Nucleus accumbens (tissue), 56 donors: ENCODE measurements at regions not wholly inside any gene's neighbourhood (a gene's known extent, or its start where the extent isn't known, plus 50 kb on each side); places are given as distances from the start of the nearest gene placed in this dataset.

Experiments
- DNase-seq, 56 donors: peaks; one replicate each; lab custom pipeline; 2025; lab: John Stamatoyannopoulos, UW

DNA sequence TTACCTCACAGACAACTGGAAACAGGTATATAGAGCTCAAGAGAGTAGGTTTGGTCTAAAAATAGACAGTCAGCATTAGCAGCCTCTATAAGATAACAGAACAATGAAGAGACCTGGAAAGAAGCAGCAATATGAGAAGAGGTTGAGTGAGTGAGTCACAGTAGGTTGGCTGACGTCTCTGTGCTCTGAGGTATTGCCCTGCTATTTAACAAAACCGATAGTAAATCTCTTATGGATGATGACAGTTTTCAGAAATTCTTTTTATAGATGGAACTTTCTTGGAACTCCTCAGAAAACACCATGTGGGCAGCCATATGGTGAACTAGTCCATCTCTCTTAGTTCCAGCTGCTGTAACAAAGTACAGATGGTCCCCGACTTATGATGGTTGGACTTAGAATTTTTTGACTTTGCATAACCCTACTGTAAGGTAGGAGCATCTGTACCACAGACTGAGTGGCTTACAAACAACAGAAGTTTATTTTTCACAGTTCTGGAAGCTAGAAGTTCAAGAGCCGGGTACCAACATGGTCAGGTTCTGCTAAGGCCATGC lies 123.5 kb downstream of the MBD2 start:
- no peak for DNase-seq

DNA sequence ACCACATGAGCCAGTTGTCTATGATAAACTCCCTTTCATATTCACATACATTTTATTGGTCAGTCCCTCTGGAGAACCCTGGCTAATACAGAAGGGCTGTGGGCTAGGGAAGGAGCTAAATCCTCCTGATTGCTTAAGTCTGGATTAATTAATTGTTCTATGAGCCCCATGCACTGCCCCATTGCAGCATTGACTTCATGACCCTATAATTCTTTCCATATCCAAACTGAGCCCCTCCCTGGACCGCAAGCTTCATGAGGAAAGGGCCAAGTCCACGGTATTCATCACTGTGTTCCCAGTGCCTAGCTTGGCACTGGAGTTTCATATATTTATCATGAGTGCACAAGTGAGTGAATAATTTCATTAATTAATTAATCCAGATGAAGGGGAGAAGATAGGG lies 124.0 kb downstream of the MBD2 start:
- DNase-seq, result no peak

DNA sequence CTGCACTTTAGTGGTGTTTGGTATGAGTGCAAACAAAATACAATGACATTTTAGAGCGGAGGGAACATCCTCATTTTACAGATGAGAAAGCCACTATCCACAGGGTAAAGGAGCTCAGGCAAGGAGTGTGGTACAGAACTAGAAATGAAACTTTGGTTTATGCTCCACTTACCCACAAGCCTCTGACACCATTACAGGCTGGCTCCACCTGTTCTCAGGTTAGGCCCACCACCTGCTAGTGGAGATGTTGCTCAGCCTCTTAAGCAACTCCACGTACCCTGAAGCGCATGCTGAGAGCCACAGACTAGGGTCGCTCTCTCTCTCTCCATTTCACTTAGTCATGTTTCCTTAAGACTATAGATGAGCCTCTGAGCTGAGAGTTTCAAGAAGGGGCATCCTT lies 130.0 kb downstream of the MBD2 start:
- DNase-seq, result no peak

DNA sequence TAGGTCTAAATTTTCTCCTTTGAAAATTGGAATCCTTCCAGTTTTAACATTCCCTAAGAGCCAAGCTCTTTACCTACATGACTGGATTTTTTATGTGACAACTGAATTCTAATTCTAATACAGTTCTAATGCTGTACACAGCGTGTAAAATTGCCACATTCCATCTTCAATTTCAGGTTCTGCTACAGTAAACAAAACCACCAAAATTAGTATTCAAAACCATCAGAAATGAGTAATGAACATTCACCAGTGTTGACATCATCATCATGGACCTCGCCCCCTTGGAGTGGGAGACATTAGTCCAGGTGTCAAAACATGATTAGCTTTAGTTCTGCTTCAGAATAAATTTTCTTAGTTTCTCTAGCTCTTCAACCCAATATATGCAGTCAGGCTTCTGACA lies 133.6 kb downstream of the MBD2 start:
- DNase-seq, result peak in 1 of 56 donors; percentile 7

DNA sequence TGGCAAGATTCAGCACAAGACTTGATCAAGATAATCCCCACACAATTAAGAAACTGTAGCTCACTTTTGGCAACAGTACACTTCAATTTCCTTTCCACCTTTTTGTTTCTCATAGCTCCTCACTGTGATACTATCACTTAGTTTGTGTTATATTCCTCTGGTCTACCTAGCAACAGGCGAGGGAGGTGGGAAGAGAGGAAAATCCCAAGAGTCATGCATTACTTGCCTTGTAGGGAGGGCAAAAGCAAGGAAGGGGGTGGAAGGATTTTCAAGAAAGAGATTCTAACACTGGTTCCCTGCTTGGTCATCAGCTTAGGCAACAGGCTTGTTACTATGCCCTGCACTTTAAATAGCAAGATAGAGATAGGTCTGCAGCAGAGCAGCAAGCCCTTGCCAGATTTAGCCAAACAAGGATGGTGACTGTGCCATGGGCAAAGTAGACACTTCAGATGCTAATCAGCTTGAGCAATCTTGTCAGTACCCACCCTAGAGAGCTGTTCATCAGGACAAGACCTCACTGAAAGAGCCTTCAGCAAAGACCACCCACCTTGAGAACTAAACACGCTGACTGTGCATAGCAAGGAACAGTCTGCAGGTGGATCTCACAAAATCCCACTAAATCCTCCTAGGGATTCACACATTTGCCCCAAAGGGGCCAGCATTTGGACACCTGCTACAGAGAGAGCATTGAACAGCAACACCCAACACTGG lies 134.6 kb downstream of the MBD2 start:
- no peak for DNase-seq

DNA sequence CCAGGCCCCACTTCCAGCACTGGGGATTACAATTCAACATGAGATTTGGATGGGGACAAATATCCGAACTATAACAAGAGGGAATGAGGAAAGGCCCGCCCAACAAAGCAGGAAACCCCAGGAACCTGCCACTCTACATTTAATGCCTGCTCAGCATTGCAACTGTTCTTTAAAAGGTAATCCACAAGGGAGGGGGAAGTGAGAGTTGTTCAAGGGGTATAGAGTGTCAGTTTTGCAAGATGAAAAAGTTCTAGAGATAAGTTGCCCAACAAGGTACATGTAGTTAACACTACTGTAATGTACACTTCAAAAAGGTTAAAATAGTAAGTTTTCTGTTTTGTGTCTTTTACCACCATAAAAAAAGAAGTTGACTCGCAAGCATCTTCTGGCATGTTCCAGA lies 137.6 kb downstream of the MBD2 start:
- no peak for DNase-seq

DNA sequence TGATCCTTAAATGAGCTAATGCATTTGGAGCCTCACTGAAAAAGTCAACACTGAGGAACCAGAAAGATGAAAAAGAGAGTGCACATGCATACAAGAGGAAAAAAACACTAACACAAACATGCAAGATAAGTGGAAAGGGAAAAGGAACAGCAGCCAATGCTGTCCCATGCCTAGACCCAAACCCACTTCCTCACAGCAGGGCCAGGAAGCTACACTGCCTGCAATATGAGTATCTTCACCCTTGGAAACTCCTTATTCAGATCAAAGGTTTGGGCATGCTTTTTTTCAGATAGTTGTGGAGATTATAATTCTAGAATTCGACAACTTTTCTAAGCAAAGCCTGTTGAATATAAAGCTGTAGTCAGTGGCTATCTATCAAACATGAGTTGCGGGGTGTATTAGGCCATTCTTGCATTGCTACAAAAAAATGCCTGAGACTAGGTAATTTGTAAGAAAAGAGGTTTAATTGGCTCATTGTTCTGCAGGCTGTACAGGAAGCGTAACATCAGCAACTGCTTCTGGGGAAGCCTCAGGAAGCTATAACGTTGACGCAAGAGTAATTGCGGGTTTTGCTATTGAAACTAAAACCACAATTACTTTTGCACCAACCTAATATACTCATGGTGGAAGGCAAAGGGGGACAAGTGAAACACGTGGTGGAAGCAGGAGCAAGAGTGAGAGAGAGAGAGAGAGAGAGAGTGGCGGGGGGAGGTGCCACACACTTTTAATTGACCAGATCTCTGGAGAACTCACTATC lies 138.2 kb downstream of the MBD2 start:
- no peak for DNase-seq

DNA sequence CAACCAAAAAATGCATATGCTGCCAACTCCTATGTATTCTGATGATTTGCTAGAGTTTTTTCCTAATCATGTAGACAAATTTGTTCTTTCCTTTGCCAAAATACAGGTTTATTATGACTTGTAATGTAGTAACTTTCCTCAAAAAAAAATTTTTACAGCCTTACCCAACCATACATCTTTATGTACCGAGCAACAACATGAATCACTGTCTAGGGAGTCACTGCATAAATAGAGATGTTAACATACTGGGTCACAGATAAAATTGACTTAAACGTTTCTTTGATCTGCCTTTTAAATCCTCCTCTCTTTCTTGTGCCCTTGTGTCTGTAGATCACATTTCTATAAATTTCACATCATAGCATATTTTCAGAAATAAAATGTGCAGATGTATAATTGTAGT lies 143.6 kb downstream of the MBD2 start:
- DNase-seq, result no peak

DNA sequence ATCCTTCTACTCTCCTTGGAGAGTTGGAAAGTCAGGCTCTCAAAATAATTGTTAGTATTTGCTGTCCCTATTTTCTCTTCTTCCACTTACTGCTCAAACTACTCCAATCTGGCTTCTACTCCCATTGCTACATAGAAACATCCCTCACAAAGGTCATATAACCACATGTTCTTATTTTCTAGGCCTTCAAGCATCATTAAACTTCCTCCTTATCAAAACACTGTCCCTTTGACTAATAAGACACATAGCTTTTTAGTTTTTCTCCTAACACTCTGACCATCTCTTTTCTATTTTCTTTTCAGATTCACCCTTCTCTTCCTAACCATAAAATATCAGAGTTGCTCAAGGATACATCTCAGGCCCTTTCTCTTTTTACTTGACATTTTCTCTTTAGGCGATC lies 148.3 kb downstream of the MBD2 start:
- DNase-seq, result no peak

DNA sequence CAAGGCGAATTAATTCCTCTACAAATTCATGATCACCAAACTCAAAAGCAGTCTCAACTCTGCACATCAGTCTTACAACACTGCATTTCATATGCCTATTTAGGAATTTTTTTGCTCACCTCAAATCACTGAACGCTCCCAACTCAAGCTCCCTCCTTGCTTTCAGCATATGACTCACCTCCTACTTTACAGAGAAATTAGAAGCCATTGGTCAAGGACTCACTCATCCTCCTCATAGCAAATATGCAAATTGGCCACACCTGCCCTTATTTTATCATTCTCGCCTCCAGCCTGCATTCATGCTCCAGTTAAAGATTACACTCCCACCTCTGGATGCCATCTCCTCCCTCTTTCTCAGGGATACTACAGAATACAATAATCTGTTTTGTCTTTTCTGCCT lies 148.8 kb downstream of the MBD2 start:
- DNase-seq, result no peak

DNA sequence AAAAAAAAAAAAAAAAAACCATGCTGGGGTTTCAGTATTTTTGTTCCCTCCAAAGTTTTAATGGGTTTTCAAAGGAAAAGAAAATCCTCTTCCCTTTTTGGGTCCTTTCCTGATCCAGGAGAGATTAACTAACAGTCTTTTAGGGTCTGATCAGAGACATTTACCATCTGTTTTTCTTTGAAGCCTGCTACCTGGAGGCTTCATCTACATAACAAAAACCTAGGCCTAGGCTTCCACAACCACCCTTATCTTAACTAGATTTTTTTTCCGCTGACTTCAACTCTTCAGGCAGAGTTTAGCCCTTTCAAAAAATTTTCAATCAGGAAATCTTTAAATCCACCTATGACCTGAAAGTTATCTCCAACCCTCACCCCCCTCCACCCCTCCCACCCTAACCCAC lies 154.7 kb downstream of the MBD2 start:
- DNase-seq, result no peak

DNA sequence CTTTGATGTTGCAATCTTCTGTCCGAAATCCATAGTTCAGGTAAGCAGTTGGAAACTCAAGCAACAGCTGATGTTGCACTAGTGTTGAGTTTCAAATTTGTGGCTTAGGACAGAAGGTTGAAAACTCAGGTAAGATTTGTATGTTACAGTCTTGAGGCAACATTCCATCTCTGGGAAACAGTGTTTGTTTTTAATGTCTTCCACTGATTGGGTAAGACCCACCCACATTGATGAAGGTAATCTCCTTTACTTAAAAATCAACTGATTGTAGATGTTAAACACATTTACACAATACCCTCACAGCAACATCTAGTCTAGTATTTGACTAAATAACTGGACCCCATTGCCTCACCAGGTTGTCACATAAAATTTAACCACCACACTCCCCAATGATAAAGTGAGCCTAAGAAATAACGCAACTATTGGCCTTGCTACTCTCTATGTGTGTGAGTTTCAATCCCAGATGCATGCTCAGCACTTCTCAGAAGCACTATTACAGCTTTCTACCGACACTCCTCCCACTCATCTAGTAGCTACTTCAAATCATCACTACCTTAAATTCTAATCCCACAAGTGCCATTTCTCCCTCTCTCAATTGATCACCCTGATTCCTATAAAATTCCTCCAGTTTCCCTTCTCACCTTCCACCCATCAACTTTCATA lies 164.0 kb downstream of the MBD2 start:
- DNase-seq, result no peak

DNA sequence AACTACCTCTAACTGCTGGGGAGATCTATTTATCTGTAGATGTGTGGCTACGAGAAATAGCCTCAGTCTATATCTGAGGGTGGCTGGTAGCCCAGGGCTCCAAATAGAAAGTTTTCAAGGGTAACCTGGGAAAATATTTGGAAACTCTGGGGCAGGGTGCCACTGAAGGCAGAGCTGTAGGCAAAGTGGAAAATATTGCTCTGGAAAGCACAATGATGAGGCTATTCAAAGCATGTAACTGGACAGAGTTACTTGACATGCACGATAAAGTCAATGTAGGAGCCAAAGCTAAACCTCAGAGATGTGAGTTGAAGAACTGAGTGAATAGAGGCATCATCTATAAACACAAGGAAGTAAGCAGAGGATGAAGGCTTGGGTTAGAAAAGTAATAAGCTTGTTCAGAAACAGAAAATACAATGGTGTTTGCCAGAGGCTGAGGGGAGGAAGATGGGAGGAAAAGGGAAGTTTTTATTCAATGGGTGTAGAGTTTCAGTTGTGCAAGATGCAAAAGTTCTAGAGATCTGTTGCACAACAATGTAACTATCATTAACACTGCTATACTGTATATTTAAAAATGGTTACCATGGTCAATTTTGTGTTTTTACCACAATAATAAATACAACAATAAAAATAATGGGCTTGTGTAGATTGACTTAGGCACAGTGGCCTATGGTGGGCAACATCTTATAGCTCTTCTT lies 171.6 kb downstream of the MBD2 start:
- no peak for DNase-seq

DNA sequence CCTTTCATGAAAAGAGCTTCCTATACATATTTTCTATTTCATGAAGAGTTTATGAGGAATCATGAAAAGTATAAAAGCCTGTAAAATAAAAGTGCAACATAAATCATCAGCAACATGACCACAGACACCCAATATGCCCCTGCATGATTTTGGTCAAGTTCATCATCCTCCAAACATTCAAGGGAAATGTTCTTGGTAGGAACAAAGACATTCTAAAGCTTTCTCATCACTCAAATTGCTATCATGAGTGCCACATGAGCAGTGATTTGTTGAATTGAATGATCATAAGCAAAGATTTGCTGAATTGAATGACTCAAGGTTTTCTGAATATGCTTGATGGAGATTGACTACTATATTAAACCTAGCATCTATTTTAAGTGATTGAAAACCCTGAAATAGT lies 172.2 kb downstream of the MBD2 start:
- DNase-seq, result no peak

DNA sequence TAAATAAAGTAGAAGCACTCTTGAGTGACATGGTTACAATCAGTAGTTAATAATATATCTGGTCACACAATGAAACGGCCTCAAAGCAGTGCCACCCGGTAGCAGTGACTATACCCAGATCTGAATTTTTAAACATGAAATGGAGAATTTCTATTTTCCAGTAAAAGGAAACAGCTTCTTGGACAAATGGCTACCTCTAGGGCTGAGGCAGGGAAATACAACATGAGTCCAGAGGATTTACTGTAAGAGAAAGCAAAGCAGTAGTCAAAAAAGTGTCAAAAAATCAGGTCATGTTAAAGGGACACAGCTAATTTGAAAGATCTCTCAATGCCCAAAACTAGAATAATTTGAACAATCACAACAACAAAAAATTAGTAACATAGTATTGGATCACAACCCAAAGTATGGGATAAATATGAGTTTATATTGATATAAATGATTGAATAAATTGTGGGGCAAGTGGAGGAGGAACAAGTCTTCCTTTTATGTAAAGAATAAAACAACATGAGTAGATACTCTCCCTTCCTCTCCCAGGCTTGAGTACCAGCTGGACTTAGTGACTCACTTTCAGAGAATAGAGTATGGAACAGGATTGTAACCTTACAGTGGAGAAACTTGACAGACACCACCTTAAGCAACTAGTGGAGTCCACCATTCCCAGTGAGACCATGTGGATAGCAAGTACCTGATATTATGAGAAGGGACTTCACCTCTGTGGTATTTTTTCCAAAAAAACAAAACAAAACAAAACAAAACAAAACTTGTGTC lies 180.8 kb downstream of the MBD2 start:
- no peak for DNase-seq

DNA sequence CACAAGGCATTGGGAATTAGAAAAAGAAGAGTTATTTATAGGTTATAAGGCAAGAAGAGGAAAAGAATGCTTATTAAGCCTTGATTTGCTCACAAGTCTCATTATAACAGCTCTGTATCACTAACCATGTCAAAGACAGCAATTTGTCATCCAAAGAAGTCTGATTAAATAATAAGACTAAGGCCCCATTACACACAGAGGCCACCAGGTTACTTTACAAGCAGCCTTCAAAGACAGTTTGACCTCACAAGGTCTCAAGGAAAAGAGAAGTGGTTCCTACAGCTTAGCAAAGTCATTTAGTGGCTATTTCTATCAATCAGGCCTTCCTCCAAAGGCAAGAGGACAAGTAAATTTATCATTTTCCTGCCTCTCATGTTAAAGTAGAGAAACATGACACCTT lies 188.5 kb downstream of the MBD2 start:
- DNase-seq, result no peak

DNA sequence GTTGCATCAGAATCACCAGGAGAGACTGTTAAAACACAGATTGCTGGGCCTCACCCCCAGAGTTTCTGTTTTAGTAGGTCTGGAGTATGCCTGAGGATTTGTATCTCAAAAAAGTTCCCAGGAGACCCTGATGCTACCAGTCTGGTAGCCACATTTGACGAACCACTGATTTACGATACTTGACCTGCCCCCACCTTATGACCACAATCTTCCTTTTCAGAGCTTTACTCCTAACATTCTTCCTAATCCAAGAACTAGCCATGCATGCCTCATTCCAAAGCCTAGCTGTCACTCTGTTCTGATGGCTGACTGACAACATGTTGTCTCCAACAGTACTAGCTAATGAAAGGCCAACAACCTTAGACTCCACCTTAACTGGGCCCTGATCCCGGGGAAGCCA lies 191.4 kb downstream of the MBD2 start:
- DNase-seq, result no peak

DNA sequence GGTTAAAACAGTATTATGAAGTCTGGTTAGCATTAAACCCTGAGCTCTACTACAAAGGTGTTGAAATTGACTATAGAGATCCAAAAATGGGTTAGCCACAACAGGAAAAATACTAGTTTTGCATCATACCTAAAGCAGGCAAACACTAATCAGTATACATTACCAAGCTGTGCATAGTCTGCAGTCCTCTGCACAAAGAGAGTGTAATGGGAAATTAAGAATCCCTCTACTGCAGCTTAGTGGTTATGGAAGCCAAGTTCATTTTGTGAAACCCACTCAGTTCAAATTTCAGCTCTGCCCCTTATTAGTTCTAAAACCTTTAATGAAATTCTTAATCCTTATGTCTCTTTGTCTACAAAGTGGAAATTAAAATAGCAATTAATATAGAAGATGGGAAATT lies 192.1 kb downstream of the MBD2 start:
- no peak for DNase-seq

DNA sequence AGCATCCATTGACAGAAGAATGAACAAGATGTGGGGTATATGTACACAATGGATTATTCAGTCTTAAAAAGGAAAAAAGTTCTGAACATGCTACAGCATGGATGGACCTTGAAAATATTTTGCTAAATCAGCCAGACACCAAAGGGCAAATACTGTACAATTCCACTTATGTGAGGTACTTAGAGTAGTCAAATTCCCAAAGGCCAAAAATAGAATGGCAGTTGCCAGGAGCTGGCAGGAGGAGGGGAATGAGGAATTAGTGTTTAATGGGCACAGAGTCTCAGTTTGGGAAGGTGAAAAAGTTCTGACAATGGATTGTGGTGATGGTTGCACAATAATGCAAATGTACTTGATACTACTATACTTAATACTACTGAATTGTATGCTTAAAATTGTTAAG lies 193.2 kb downstream of the MBD2 start:
- DNase-seq, result no peak

DNA sequence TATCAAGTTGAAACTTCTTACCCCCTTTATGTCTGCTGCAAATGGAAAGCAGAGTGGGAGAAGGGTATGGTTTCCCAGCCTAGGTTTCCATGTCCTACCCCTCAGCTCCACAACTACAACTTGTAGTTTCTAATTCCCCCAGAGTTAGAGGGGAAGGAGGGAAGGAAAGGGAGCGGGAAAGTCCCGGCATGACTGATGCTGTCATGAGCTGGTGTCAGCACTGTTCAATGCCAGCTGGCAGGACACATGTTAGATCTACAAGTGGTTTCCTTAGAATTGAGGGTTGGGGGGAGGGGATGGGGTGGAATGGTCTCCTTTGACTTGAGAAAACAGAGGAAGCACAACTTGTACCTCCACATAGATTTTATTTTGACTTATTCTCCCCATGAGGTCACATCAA lies 194.0 kb downstream of the MBD2 start:
- no peak for DNase-seq
